KMS-11 (cell line): ENCODE measurements at regions not wholly inside any gene's neighbourhood (a gene's known extent, or its start where the extent isn't known, plus 50 kb on each side); places are given as distances from the start of the nearest gene placed in this dataset.

ENCODE experiments used
- H2AFZ ChIP-seq: fragments of 200-600 bp; sonication (generic); 2 replicates; pipeline ENCODE4 v1.6.1; 2016; ENCODE audit warnings: antibody characterized with exemption, mixed run types, low read depth
- H3K27ac ChIP-seq: fragments of 200-600 bp; sonication (generic); 2 replicates; pipeline ENCODE4 v1.6.1; 2016; ENCODE audit warnings: mild to moderate bottlenecking, mixed run types
- H3K27me3 ChIP-seq: fragments of 200-600 bp; sonication (generic); 2 replicates; pipeline ENCODE4 v1.6.1; 2017; ENCODE audit warnings: mild to moderate bottlenecking, low read depth, mixed run types, moderate library complexity; ENCODE audit not compliant: insufficient read depth
- H3K36me3 ChIP-seq: fragments of 200-600 bp; sonication (generic); 2 replicates; pipeline ENCODE4 v1.6.1; 2017; ENCODE audit warnings: mild to moderate bottlenecking, mixed run types; ENCODE audit not compliant: insufficient read depth
- H3K4me1 ChIP-seq: fragments of 200-600 bp; sonication (generic); 2 replicates; pipeline ENCODE4 v1.6.1; 2016; ENCODE audit warnings: mild to moderate bottlenecking, low read depth, mixed run types; ENCODE audit not compliant: poor library complexity, severe bottlenecking
- H3K4me2 ChIP-seq: fragments of 200-600 bp; sonication (generic); 2 replicates; pipeline ENCODE4 v1.7.0; 2016; ENCODE audit warnings: mild to moderate bottlenecking, mixed run types
- H3K4me3 ChIP-seq: fragments of 200-600 bp; sonication (generic); IDR thresholded peaks from 2 replicates; pipeline ENCODE4 v1.6.1; 2017; ENCODE audit warnings: low read depth, low read length, mixed read lengths; ENCODE audit not compliant: insufficient read depth
- H3K79me2 ChIP-seq: fragments of 200-600 bp; sonication (generic); 2 replicates; pipeline ENCODE4 v1.6.1; 2016; ENCODE audit warnings: low read depth, mixed run types; ENCODE audit not compliant: insufficient read depth
- H3K9ac ChIP-seq: fragments of 200-600 bp; sonication (generic); 2 replicates; pipeline ENCODE4 v1.6.1; 2016; ENCODE audit warnings: mild to moderate bottlenecking, mixed run types
- H4K20me1 ChIP-seq: fragments of 200-600 bp; sonication (generic); 2 replicates; pipeline ENCODE4 v1.6.1; 2016; ENCODE audit warnings: mild to moderate bottlenecking, mixed run types; ENCODE audit not compliant: insufficient read depth
- TF ChIP-seq, protein P1 (sequence below): fragments of 200-600 bp; sonication (generic); conservative IDR thresholded peaks from 2 replicates; pipeline ENCODE4 v1.6.1; 2017; ENCODE audit warnings: low read depth, mild to moderate bottlenecking, antibody characterized with exemption, low read length, moderate library complexity, mixed read lengths

DNA sequence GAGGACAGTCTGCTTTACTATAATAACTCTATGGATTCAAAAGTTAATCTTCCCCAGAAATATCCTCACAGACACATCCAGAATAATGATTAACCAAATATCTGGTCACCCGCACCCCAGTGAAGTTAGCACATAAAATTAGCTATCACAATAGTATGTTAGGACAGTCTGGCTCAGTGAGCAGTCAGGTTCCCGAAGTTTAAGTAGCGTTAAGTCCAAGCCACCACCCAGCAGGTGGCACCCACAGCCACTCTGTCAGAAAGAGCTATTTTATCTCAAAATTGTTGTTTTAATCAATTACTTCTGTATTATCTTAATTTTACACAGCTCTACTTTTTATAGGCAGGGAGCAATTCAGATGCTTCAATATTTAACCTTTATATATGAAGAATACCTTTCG is 537.5 kb downstream of the MBD2 start:
- Histone ChIP-seq H3K4me3 (no peak overlapping the region), H3K4me1 (peaks cover 38% of the 10 kb centered on the region)
- TF ChIP-seq, protein P1, sequence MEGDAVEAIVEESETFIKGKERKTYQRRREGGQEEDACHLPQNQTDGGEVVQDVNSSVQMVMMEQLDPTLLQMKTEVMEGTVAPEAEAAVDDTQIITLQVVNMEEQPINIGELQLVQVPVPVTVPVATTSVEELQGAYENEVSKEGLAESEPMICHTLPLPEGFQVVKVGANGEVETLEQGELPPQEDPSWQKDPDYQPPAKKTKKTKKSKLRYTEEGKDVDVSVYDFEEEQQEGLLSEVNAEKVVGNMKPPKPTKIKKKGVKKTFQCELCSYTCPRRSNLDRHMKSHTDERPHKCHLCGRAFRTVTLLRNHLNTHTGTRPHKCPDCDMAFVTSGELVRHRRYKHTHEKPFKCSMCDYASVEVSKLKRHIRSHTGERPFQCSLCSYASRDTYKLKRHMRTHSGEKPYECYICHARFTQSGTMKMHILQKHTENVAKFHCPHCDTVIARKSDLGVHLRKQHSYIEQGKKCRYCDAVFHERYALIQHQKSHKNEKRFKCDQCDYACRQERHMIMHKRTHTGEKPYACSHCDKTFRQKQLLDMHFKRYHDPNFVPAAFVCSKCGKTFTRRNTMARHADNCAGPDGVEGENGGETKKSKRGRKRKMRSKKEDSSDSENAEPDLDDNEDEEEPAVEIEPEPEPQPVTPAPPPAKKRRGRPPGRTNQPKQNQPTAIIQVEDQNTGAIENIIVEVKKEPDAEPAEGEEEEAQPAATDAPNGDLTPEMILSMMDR: no peak

DNA sequence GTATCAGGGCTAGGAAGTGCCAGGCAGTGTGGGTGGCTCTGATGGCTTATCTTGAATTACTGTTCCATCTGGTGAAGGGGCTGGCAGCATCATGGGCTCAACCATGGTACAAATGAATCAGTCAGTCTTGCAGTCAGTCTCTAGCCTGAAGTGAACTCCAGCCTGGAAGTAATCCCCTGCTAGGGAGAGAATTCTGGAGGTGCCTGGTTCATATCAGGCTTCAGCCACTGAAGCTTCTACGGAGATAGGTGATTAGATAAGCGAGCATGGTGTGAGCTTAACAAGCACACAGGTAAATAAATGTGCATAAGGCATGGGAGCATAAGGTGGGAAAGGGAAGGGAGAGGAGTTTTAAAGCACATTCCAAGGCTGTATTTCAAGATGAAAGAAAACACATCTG is 541.7 kb downstream of the MBD2 start:
- no peaks in the 10 kb centered on the region for H3K36me3 ChIP-seq
- TF ChIP-seq, protein P1: no peak
- H3K4me1 ChIP-seq: peaks cover 1% of the 10 kb centered on the region
- no peak overlapping the region for H2AFZ ChIP-seq
- no peak overlapping the region for H3K27ac ChIP-seq
- H3K27me3 ChIP-seq: no peaks in the 10 kb centered on the region
- no peaks in the 10 kb centered on the region for H3K79me2 ChIP-seq
- H4K20me1 ChIP-seq: no peaks in the 10 kb centered on the region
- H3K9ac ChIP-seq: no peak overlapping the region
- no peak overlapping the region for H3K4me2 ChIP-seq
- H3K4me3 ChIP-seq: no peak overlapping the region

More for the DNA sequence above, 537.5 kb downstream of the MBD2 start:
- Histone ChIP-seq H3K4me2 (no peak overlapping the region), H3K79me2 (no peaks in the 10 kb centered on the region), H3K9ac (no peak overlapping the region), H2AFZ (no peak overlapping the region), H3K27me3 (no peaks in the 10 kb centered on the region), H4K20me1 (no peaks in the 10 kb centered on the region), H3K36me3 (no peaks in the 10 kb centered on the region), H3K27ac (no peak overlapping the region)

DNA sequence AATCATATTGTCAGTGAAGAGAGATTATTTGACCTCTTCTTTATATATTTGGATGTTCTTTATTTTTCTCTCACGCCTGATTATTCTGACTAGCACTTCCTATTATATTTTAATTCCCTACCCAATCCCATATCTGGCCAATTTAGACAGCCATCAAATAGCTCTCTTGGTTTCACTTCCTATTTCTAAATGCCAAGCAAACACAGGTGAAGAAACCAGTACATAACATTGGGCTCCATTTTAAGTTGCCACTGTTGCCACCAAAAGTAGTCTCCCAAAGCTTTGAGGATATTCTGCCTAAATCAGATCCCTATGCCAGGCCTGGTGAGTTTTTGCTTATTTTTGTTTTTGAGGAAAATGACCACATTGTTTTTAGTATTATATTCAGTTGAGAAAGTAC is 547.0 kb downstream of the MBD2 start:
- H3K27me3 ChIP-seq: no peaks in the 10 kb centered on the region
- no peak overlapping the region for H3K27ac ChIP-seq
- H3K4me2 ChIP-seq: no peak overlapping the region
- H4K20me1 ChIP-seq: no peaks in the 10 kb centered on the region
- no peak overlapping the region for H2AFZ ChIP-seq
- peaks cover 5% of the 10 kb centered on the region for H3K4me1 ChIP-seq
- H3K9ac ChIP-seq: no peak overlapping the region
- no peaks in the 10 kb centered on the region for H3K79me2 ChIP-seq
- no peak overlapping the region for H3K4me3 ChIP-seq
- TF ChIP-seq, protein P1: no peak
- no peaks in the 10 kb centered on the region for H3K36me3 ChIP-seq

DNA sequence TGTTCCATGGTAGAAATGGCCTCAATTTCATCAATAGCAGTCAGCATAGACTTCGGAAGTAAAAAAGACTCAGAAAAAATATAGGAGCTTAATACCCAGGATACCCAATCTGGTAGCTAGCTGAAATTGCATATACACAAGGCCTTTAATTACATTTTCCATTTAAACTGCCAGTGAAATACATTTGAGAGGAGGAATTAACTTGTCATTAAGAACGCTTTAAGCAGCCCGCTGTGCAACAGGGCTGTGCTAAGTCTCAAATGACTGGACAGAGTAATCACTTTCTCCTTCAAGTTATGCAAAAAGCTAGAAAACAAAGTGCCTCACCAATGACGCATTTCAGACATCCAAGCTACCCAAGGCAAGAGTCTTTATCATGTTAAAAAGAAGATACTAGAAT is 558.8 kb downstream of the MBD2 start:
- H3K79me2 ChIP-seq: no peaks in the 10 kb centered on the region
- H3K9ac ChIP-seq: no peak overlapping the region
- H3K27me3 ChIP-seq: no peaks in the 10 kb centered on the region
- H3K36me3 ChIP-seq: no peaks in the 10 kb centered on the region
- no peak overlapping the region for H2AFZ ChIP-seq
- no peaks in the 10 kb centered on the region for H3K4me1 ChIP-seq
- no peaks in the 10 kb centered on the region for H4K20me1 ChIP-seq
- no peak overlapping the region for H3K4me3 ChIP-seq
- H3K27ac ChIP-seq: no peak overlapping the region
- no peak overlapping the region for H3K4me2 ChIP-seq
- TF ChIP-seq, protein P1: no peak

DNA sequence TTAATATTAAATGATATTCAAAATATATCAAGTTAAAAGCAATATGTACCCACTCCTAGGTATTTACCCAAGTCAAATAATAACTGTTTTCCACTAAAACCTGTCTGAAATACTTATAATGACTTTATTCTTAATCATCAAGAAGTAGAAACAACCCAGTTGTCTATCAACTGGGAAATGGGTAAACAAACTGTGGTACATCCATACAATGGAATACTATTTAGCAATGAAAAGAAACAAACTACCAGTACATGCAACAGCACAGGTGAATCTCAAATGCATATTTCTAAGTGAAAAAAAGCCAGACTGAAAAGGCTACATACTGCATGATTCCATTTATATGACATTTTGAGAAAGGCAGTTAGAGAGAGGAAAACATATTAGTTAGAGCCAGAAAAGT is 559.9 kb downstream of the MBD2 start:
- TF ChIP-seq, protein P1: no peak
- no peak overlapping the region for H3K27ac ChIP-seq
- no peak overlapping the region for H3K9ac ChIP-seq
- no peak overlapping the region for H3K4me3 ChIP-seq
- H3K79me2 ChIP-seq: no peaks in the 10 kb centered on the region
- no peaks in the 10 kb centered on the region for H3K36me3 ChIP-seq
- H3K4me2 ChIP-seq: no peak overlapping the region
- H3K4me1 ChIP-seq: no peaks in the 10 kb centered on the region
- no peak overlapping the region for H2AFZ ChIP-seq
- H3K27me3 ChIP-seq: no peaks in the 10 kb centered on the region
- no peaks in the 10 kb centered on the region for H4K20me1 ChIP-seq
